ENCODE measurements at regions not wholly inside any gene's neighbourhood (a gene's known extent, or its start where the extent isn't known, plus 50 kb on each side); places are given as distances from the start of the nearest gene placed in this dataset.

DNA sequence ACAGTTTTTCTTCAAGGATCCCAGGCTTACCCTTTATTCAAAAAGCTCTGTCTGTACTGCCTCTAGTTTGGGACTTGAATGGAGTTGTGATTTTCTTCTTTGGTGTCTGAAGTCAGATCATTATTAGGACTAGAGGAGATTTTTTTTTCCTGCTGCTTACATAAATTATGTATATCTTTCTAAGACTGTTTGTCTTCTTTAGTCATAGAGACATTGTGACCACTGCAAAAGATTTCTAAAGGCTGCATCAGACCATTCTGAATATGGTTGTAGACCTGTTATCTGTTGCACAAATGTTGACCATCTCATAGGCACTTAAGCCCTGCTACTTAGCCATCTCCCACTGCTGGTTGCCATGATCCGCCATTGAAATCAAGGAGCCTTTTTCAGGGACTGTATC lies 238.5 kb upstream of the SMARCA2 start:
- DNase-seq, result no peak

DNA sequence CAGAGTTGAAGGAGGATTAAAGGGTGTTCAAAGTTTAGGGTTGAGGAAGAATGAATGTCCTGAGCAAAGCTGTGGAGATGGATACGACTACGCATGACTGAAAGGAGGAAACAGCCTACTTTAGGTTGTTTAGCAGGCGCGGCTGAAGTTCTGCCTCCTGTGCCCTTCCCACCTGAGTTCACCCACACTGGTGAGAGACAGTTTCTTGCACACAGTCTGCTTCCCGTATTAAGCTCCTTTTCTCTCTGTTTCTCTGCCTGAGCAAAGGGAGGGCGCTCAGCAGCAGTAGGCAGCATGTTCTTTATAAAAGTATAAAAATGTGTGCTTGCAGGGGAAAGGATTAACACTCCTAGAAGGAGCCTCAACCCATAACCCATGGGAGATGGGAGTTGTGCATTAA lies 224.0 kb upstream of the SMARCA2 start:
- no peak for DNase-seq

DNA sequence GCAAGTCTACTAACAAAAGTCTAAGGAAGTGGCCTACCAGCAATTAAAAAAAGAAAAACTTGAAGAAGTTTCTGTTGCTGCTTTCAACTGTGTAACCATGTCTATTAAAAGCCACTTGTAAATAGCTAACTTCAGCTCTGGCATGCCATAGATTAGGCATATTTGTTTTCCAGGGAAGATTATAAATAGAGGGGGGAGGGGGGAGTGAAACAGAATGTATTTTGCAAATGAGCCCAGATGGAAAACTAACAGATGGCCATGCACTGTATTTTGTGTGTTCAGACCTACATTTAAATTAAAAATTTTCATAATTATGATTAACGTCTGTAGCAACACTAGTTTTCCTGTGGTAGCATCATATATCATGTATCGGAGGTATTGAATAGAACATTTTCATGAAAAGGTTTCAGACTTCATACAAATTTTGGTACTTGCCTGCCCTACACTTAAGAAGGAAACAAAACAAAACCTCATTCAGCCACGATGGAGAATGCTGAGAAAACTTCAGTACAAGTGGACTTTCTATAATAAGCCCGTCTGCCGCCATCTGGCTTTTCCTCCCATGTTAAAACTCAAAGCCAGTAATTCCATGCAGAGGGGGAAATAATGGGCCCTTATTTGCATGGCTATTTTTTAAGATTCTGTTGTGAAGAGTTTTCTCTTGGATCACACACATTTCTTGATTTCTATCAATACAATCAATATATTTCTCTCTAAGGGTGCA lies 220.4 kb upstream of the SMARCA2 start:
- no peak for DNase-seq

DNA sequence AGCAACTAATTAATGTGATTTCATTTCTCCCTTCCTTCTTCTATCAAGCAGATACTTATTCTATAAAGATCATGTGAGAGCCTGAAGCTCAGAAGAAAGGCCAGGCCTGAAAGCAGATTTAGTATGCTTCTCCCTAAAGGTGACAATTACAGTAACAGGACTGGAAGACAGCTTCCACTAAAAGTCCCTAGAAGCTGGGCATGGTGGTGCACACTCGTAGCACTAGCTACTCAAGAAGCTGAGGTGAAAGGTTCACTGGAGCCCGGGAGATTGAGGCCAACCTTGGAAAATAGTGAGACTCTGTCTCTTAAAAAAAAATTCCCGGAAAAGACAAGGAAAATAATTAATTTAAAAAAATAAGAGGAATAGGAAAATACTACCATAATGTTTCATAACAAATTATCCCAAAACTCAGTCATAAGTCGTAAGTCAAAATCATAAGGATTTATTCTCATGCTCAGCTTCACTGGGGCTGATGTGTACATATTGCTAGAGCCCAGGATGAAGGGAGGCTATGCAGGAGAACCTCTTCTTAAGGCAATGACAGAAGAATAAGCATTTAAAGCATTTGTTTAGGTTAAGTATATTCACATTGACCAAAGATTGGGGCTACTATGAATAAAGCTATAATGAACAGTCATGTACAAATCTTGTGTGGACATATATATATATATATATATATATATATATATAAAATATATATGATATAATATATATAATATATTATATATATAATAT lies 210.8 kb upstream of the SMARCA2 start:
- DNase-seq, result no peak

DNA sequence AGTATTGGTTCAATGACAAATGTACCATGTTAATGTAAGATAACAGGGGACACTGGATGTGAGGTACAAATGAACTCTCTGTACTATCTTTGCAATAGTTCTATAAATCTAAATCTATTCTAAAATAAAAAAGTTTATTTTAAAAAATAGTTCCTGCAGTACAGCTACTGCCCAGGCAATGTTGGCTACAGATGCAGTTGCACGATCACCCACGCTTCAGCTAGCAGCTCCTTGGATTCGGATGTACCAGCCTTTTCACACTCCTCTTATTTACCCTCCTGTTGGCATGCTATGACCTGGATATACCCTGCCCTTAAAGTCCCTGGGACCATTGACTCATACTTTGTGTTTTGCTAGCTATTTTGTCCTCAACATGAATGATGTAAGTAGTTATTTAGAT lies 185.4 kb upstream of the SMARCA2 start:
- DNase-seq, result no peak

DNA sequence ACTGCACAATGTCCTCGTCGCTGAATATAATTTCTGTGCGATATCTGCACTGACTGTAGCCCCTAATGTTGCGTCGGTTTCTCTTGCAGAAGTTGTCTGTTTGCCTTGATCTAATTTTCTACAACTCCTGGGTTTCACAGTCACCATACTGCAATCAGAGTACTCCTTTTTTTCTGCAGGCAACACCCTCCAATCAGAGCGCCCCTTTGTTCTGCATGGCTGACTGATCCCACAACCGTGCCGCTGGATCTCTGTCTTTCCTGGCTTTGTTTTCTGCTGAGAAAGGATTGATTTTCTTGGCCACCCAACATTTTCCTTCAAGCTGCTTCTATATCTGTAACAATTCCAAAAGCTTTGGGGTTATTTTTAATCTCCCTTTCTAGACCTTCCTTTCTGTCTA lies 182.2 kb upstream of the SMARCA2 start:
- DNase-seq, result no peak

DNA sequence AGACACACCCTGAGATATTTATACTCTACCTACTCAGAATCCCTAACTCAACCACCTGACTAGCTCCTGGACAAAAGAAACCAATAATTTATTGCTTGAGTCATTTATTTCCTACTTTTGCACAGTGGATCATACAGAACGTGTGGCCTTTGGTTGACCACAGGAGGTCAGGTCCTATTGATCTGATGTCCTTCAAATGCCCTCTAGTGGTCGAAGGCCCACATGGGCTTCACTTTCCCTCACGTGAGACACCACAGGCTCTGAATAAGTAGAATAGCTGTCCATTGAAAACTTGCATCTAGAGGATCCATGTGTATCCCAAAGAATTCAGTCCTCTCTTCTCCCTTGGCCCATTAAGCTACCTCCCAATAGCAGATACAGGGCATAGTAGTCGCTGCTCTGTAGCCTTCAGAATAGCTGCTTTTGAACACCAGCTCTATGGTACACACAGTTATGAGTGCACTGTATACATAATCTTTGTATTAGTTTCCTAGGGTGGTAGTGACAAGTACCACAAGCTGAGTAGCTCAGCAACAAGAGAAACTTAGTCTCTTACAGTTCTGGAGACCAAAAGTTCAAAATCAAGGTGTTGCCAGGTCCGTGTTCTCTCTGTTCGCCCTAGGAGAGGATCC lies 177.6 kb upstream of the SMARCA2 start:
- peak; percentile 21 for DNase-seq

DNA sequence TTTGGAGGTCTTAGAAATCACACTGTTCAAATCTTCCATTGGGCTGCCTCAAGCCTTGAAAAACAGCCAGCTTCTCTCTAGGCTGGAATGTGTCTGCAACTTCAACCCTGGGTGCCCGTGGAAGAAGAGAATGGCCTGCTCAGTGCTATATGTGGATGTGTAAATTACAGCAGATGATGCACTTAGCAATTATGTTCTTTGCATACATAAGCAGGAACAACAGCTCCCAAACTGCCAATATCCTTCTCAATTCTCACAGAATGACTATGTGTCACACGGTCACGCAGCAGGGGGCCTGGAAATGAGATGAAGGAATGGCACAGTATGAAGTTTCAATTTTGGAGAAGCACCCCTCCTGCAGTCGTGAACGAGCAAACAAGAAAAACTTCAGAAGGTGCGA lies 175.2 kb upstream of the SMARCA2 start:
- DNase-seq, result no peak

DNA sequence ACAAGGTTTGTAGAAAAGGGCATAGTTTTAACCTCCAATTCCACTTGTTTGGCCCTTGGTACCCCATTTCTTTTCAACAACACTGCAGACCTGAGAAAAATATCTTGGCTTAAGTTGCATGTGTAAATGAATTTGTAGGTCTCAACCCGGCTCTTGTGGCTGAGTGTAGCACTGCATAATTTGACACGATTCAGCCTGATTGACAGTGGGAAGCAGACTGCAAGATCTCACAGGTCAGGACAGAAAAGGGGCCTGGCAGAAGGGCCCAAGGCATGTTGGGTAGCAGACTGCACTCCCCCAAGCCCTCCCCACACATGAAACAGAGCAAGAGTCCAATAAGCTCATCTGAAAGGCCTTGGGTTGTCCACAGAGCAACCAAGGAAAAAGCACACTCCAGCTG lies 169.7 kb upstream of the SMARCA2 start:
- no peak for DNase-seq

DNA sequence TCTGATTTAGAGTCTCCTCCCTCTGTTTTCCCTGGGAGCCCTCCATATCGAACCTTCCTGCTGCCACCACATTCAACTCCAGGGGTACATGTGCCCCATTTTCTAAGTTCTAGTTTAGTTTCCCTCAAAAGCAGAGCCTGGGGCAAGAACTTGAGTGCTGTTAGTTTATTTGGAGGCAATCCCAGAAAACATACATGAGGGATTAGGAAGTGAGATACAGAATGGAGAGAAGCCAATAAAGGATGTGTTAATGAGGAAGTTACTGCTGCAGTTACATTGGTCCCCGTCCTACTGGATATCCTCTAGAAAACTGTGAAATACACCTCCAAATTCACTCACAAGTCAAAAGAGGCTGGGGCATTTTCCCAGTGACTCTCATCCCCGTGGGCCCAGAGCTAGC lies 159.4 kb upstream of the SMARCA2 start:
- DNase-seq, result no peak

DNA sequence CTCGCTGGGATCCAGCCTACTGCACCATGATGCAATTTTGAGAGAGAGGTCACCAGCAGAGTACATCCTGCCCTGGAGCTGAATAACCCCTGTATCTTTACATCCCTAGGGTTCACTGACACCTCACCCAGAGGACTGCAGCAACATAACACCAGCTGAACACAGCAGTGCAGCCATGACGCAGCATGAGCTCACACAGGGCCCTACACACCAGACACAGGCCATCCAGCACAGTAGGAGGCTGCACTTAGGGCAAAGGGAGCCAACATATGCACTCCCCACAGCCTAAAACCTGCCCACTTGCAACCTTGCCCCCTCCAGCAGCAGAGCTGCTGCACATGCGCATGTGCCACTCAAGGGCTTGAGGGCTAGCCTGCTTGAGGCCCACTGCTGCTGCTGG lies 157.3 kb upstream of the SMARCA2 start:
- DNase-seq, result no peak

DNA sequence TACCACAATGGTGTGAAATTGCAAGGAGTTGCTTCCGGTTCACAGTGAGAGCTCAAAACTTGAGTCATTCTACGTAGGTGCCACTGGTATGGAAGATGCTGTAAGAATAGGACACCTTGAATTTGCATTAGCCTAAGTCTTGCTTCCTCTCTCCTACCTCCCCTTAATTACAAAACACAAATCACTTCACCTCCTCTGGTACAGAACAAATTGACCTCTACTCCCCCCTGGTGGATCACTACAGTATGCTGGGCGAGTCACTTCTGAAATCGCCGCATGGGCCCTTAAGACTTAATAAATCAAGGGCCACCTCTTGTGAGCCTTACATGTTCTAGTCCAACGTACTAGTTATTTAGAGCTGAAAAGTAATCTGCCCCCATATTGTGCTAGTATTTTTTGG lies 145.3 kb upstream of the SMARCA2 start:
- peak; percentile 2 for DNase-seq

DNA sequence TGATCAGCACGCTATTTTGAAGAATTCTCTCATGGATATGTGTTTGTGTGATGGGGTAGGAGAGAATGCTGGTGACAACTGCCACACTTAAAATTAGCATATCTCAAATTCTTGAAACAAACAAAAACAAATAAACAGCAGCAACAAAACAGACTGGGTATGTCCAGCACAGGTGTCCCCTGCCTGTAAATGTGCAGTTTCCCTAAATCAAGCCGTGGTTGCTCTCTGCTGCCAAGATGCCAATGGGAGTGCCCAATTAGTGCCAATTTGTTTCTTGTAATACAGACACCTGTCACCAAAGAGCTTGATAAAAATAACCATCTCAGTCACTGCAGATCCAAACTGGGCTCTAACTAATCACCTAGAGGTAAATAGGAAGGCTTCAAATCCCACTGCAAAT lies 144.2 kb upstream of the SMARCA2 start:
- no peak for DNase-seq

DNA sequence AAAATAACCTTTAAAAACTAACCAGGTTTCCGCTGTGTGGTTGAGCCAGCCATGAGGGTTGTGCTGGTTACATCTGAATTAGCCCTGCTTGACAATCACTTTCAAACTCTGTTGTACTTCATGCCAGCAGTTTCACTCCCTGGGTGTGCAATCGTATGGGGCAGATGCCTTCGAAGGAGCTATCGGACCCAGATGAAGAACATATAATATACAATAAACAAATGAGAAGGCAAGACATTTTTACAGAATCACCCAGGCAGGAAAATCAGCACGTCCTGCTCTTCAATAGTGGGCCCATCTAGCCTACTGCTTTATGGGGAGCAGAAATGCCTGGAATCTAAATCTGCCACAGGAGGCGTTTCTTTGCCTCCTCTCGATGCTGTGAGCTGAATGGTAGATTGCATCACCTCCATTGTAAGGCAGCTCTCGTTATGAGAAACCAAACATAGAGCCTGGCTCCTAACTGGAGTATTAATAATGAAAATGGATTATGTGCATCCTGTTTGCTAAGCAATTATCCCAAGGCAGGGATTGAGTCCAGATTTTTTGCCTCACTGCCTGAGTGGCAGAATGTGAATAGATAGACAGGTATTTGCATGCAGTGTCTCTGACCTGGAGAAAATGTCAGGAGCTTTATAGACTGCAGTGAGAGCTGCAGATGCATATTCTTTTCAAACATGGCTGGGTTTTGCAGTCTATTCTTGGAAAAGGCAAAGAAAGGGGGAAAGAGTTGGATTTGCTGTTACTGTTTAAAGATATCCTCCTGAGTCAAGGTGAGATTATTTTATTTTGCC lies 143.3 kb upstream of the SMARCA2 start:
- peak; percentile 39 for DNase-seq

DNA sequence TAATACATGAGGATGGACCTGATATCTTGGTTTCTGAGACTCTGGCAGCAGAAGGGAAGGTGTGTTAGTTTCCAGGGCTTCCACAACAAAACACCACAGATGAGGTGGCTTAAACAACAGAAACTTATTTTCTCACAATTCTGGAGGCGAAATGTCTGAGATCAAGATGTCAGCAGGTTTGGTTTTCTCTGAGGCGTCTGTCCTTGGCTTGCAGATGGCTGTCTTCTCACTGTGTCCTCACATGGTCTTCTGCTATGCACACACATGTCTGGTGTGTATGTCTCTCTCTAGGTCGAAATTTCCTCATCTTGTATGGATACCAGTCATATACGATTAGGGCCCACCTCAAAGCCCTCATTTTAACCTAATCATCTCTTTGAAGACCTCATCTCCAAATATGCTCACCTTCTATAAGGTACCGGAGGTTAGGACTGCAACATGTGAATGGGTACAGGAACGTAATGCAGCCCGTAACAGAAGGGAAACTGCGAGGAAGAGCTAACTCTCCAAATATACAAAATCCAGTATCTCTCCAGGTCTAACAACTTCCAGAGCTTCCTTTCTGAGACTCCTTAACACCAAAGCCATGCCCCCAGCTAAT lies 139.8 kb upstream of the SMARCA2 start:
- DNase-seq, result no peak

DNA sequence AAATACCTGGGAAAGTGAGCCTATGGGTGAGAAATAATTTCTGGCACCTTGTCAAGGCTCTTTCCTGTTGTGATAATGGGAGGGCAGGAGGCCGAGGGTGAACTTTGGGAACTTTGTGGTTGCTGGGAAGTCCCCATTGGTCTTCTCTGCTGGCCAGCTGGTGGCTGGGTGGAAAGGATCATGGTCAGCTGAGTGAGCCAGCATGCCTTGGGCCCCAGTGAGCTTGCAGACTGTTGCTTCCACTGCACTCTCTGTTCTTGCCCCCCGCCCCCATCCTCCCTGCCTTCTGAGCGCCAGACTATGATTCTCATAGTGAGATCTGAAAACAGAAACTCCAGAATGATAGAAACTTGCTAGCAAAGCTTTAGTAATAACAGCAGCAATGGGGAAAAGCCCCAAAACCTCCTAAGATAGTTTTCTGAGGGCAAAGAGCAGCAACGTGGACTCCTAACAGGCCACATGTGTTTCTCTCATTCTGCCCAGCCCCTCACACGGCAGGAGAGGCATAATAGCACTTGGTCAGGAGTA lies 139.2 kb upstream of the SMARCA2 start:
- DNase-seq, result no peak

DNA sequence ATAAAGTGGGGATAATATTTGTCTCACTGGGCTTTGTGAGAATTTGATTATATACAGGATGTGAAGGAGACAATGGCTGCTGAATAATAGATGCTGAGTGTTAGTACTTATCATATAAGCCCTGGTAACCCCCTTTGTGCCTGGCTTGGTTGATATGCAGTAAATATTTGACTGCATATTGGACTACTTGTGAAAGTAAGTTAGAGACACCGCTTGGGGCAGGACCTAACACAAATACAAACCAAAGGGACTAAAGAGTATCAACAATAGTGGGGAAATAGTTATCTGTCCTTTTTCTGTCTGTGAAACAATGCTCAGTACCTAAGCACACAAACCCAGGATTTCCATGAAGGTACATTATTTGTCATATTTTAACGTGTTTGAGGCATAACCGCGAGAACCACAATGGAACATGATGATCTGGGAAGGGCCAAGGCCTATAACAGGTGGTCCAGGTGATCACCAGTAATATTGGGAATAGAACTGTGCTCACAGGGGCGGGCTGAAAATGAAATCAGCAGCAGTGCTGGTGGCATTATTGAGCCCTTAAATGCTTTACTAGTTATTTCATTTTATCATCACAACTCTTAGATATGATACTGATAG lies 138.2 kb upstream of the SMARCA2 start:
- no peak for DNase-seq

DNA sequence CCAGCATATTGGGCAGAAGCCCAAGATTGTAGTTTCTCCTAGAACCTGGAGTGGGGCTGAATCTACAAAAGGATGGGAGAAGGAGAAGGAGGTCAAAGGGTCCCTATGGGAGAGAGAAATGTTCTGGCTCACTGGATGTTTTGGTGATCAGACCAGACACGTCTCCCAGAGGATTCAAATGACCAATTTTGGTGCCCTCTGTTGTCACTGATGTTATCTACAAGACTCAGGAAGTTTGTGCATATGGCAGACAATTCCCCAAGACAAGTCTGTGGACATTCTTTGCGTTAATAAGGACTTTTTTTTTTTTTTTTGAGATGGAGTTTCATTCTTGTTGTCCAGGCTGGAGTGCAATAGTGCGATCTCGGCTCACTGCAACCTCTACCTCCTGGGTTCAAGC lies 137.2 kb upstream of the SMARCA2 start:
- DNase-seq, result no peak

DNA sequence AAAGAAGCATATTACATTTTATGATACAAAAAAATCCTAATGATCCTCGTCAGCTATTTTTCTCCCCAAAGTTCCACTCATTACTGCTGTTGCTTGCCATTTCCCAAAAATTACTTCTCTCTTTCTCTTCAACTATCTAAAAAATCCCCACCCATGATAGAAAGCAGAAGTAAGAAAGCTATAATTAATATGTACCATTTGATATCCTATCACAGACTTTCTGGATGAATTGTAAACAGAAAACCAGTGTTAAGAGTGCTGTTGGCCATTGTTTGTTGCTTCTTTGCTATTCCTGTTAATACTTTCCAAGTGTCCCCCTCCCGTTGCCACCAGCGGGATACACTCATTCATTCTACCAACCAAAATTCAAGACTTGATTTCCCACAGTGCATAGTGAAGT lies 136.3 kb upstream of the SMARCA2 start:
- no peak for DNase-seq

DNA sequence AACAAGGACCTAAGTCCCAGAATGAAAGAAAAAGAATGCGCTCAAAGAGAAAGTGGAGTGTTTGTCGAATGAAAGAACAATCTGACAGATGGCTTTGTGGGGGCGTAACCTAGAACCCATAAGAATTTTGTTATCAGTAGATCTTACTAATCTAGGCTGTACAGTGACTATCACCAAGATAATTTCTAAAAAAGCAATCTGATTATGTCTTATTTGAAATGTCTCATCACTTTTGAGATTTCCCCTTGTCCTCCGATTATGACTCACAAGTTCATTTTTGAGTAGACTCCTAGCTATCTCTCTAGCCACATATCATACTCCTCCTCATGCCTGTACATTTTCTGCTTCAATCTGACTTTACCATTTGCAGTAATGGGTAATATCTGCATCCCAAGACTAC lies 135.6 kb upstream of the SMARCA2 start:
- no peak for DNase-seq

DNA sequence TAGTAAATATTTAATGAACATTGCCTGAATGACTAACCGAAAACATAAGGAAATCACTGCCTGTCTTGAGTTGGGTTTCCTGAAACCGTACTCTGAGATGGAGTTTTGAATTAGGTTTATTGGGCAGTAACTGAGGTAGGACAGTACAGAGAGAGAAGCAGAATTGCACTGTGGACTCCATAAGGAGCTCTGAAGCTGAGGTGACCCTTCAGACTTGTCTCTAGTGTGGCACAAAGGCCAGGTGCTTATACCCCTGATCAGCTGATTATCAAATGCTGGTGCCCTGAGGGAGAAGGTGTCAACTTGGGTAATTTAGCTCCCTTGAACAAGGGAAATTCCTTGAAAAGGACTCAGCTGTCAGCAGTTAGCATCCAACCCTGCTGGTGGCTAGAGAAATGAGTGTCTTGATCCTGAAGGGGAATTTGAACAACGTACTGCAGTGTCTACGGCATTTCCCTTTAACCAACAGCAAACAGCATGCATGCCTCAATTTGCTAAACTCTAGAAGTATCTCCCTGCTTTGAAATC lies 135.0 kb upstream of the SMARCA2 start:
- DNase-seq, result no peak

DNA sequence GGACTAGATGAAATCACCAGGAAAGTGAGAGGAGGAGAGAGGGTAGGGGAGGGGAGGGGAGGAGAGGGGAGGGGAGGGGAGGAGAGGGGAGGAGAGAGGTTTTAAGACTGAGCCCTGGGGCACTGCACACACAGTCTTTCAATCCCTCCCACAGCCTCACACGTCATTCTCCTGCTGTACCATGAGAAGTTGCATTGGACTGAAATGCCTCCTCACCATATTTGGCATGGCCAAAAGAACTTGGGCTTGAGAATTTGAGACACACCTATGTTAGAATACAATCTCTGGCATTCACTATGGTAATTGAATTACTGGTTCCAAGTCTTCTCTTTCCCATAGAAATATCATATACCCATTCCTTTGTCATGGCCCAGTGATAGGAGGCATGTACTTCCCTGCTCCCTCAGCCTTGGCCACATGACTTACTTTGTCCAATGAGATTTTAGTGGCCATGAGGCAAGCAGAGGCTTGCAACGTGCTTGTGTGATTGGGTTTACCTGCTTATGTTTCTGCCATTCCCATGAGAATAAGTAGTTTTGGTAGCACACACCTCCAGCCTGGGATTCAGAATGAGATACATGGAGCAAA lies 133.3 kb upstream of the SMARCA2 start:
- no peak for DNase-seq
